ENCODE measurements at regions not wholly inside any gene's neighbourhood (a gene's known extent, or its start where the extent isn't known, plus 50 kb on each side); places are given as distances from the start of the nearest gene placed in this dataset.

GRCh38 chr5:153399595-153399994, 90.9 kb upstream of the GRIA1 start:
- TF ChIP-seq, protein P1, sequence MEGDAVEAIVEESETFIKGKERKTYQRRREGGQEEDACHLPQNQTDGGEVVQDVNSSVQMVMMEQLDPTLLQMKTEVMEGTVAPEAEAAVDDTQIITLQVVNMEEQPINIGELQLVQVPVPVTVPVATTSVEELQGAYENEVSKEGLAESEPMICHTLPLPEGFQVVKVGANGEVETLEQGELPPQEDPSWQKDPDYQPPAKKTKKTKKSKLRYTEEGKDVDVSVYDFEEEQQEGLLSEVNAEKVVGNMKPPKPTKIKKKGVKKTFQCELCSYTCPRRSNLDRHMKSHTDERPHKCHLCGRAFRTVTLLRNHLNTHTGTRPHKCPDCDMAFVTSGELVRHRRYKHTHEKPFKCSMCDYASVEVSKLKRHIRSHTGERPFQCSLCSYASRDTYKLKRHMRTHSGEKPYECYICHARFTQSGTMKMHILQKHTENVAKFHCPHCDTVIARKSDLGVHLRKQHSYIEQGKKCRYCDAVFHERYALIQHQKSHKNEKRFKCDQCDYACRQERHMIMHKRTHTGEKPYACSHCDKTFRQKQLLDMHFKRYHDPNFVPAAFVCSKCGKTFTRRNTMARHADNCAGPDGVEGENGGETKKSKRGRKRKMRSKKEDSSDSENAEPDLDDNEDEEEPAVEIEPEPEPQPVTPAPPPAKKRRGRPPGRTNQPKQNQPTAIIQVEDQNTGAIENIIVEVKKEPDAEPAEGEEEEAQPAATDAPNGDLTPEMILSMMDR (IDR thresholded peaks at IDR 0.05; ENCODE audit: low read depth, low read length, missing control alignments), result no peak
- H3K4me3 ChIP-seq (ENCODE audit: low read depth, low read length), result no peak overlapping the region
- DNase-seq (ENCODE audit: low read depth), result no peak

DNA sequence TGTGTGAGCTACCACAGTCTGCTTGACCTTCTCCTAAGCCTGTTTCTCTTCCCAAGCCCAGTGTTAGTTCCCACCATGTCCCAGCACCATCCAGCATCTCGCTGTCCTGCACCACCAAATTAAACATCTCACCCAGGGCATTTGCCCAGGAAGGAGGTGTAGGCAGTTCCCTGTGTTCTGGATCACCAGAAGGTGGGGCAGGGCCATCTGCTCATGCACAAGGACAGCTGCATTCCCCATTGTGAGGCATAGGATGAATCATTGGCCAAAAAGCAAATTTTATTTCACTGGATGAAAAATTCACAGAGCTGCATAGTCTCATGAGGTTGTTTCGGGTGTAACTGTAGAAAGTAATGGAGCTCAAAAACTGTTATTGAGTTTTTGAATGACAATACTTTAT, 89.5 kb upstream of the GRIA1 start:
- TF ChIP-seq, protein P1 (IDR thresholded peaks at IDR 0.05; ENCODE audit: low read depth, low read length, missing control alignments), result no peak
- no peak overlapping the region for H3K4me3 ChIP-seq (ENCODE audit: low read depth, low read length)
- no peak for DNase-seq (ENCODE audit: low read depth)

- TF ChIP-seq, protein P1 (IDR thresholded peaks at IDR 0.05; ENCODE audit: low read depth, low read length, missing control alignments), result no peak
- no peak for DNase-seq (ENCODE audit: low read depth)
- H3K4me3 ChIP-seq (ENCODE audit: low read depth, low read length), result no peak overlapping the region
Observed at GRCh38 chr5:153402550-153402949, 87.9 kb upstream of the GRIA1 start.

GRCh38 chr5:153403470-153403869, 87.0 kb upstream of the GRIA1 start:
- TF ChIP-seq, protein P1 (IDR thresholded peaks at IDR 0.05; ENCODE audit: low read depth, low read length, missing control alignments), result no peak
- no peak overlapping the region for H3K4me3 ChIP-seq (ENCODE audit: low read depth, low read length)
- DNase-seq (ENCODE audit: low read depth), result no peak

- no peak for DNase-seq (ENCODE audit: low read depth)
- TF ChIP-seq, protein P1 (IDR thresholded peaks at IDR 0.05; ENCODE audit: low read depth, low read length, missing control alignments), result no peak
- H3K4me3 ChIP-seq (ENCODE audit: low read depth, low read length), result no peak overlapping the region
Observed at GRCh38 chr5:153404747-153405146, 85.7 kb upstream of the GRIA1 start.

- TF ChIP-seq, protein P1 (IDR thresholded peaks at IDR 0.05; ENCODE audit: low read depth, low read length, missing control alignments), result no peak
Observed at GRCh38 chr5:153421676-153422075, 68.8 kb upstream of the GRIA1 start.

GRCh38 chr5:153425914-153426313, 64.6 kb upstream of the GRIA1 start:
- TF ChIP-seq, protein P1 (IDR thresholded peaks at IDR 0.05; ENCODE audit: low read depth, low read length, missing control alignments), result peak; percentile 19
- DNase-seq (ENCODE audit: low read depth), result no peak
- H3K4me3 ChIP-seq (ENCODE audit: low read depth, low read length), result no peak overlapping the region

More at GRCh38 chr5:153421676-153422075, 68.8 kb upstream of the GRIA1 start:
- DNase-seq (ENCODE audit: low read depth), result no peak
- H3K4me3 ChIP-seq (ENCODE audit: low read depth, low read length), result no peak overlapping the region
